ENCODE measurements at regions not wholly inside any gene's neighbourhood (a gene's known extent, or its start where the extent isn't known, plus 50 kb on each side); places are given as distances from the start of the nearest gene placed in this dataset.

- TF ChIP-seq CTCF (IDR thresholded peaks at IDR 0.05; ENCODE audit: unreplicated experiment): no peak
- no peaks in the 10 kb centered on the region for H3K27me3 Mint-ChIP-seq
- no peak overlapping the region for H3K4me3 Mint-ChIP-seq (ENCODE audit: low read depth)
- H3K4me1 Mint-ChIP-seq (ENCODE audit: low read depth): peaks cover 3% of the 10 kb centered on the region
- no peaks in the 10 kb centered on the region for H3K36me3 Mint-ChIP-seq (ENCODE audit: insufficient read depth)
- H3K27ac Mint-ChIP-seq: no peak overlapping the region
- DNase-seq (ENCODE audit: low spot score, unreplicated experiment): no peak
- no peaks in the 10 kb centered on the region for H3K9me3 Mint-ChIP-seq (ENCODE audit: low read depth)
Observed at GRCh38 chr1:208939537-208940085, 643.9 kb upstream of the CAMK1G start.

GRCh38 chr1:208942394-208943130 is 641.0 kb upstream of the CAMK1G start:
- Mint-ChIP-seq H3K4me3 (ENCODE audit: low read depth) (no peak overlapping the region), H3K36me3 (ENCODE audit: insufficient read depth) (no peaks in the 10 kb centered on the region), H3K4me1 (ENCODE audit: low read depth) (no peaks in the 10 kb centered on the region), H3K9me3 (ENCODE audit: low read depth) (no peaks in the 10 kb centered on the region), H3K27me3 (no peaks in the 10 kb centered on the region), H3K27ac (no peak overlapping the region)
- no peak for TF ChIP-seq CTCF (IDR thresholded peaks at IDR 0.05; ENCODE audit: unreplicated experiment)
- DNase-seq (ENCODE audit: low spot score, unreplicated experiment): no peak

- no peaks in the 10 kb centered on the region for H3K27me3 Mint-ChIP-seq
- H3K4me3 Mint-ChIP-seq (ENCODE audit: low read depth): no peak overlapping the region
- no peaks in the 10 kb centered on the region for H3K36me3 Mint-ChIP-seq (ENCODE audit: insufficient read depth)
- no peaks in the 10 kb centered on the region for H3K9me3 Mint-ChIP-seq (ENCODE audit: low read depth)
- TF ChIP-seq CTCF (IDR thresholded peaks at IDR 0.05; ENCODE audit: unreplicated experiment): no peak
- no peak overlapping the region for H3K27ac Mint-ChIP-seq
- no peak for DNase-seq (ENCODE audit: low spot score, unreplicated experiment)
- no peaks in the 10 kb centered on the region for H3K4me1 Mint-ChIP-seq (ENCODE audit: low read depth)
Observed at GRCh38 chr1:208943291-208943690, 640.2 kb upstream of the CAMK1G start.

GRCh38 chr1:208944981-208945451 is 638.5 kb upstream of the CAMK1G start:
- no peak for DNase-seq (ENCODE audit: low spot score, unreplicated experiment)
- Mint-ChIP-seq H3K4me1 (ENCODE audit: low read depth) (no peaks in the 10 kb centered on the region), H3K27me3 (no peaks in the 10 kb centered on the region), H3K9me3 (ENCODE audit: low read depth) (no peaks in the 10 kb centered on the region), H3K36me3 (ENCODE audit: insufficient read depth) (no peaks in the 10 kb centered on the region), H3K4me3 (ENCODE audit: low read depth) (no peak overlapping the region), H3K27ac (no peak overlapping the region)
- TF ChIP-seq CTCF (IDR thresholded peaks at IDR 0.05; ENCODE audit: unreplicated experiment): no peak

- Mint-ChIP-seq H3K27me3 (no peaks in the 10 kb centered on the region), H3K27ac (no peak overlapping the region), H3K4me3 (ENCODE audit: low read depth) (no peak overlapping the region), H3K9me3 (ENCODE audit: low read depth) (no peaks in the 10 kb centered on the region), H3K36me3 (ENCODE audit: insufficient read depth) (no peaks in the 10 kb centered on the region), H3K4me1 (ENCODE audit: low read depth) (peaks cover 1% of the 10 kb centered on the region)
- no peak for DNase-seq (ENCODE audit: low spot score, unreplicated experiment)
- no peak for TF ChIP-seq CTCF (IDR thresholded peaks at IDR 0.05; ENCODE audit: unreplicated experiment)
Observed at GRCh38 chr1:208950206-208950605, 633.3 kb upstream of the CAMK1G start.
